CD4-positive, alpha-beta T cell treated with Interleukin-17A for 1 hour (primary cell): ENCODE measurements at regions not wholly inside any gene's neighbourhood (a gene's known extent, or its start where the extent isn't known, plus 50 kb on each side); places are given as distances from the start of the nearest gene placed in this dataset.

Experiments used
- DNase-seq: peaks from one replicate; pipeline ENCODE4 v3.0.0-alpha.2; 2020

GRCh38 chr11:110912437-110912836, 200.2 kb upstream of the ARHGAP20 start:
- no peak for DNase-seq

DNA sequence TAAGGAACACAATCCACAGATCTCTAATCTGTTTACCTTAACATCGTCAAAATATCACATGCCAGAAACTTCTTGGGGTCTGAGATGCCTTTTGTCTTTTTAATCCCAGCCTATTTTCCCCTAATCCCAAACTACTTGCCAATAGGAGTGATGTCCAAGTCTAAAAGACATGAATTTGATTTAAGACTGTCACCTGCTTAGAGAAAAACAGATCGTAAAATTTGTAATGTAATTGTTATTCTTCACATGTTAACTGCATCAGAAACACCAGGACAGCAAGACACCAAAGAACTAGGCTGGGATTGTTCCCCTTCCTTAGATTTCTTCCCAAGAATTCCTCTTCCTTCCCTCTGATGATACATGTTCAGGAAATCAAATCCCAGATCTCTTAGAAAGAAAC, 198.1 kb upstream of the ARHGAP20 start:
- no peak for DNase-seq

DNA sequence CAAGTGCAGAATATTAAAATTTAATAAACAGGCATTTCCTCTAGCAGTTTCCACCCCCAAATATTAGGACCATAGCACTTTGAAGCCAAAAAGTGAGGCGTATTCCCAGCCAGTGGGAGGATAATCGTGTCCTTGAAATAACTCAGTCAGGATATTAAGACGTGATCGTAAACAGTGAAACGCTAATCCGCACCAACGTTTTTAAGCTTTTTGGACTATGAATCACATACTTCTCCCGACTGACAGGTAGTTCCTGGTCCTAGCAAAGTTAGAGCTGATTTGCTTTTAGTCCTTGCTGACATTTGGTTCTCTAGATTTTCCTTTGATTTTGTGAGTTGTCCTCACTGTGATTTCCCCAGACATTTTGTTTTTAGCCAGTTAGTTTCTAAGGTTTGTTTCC, 197.1 kb upstream of the ARHGAP20 start:
- DNase-seq: no peak

- no peak for DNase-seq
These were observed 196.3 kb upstream of the ARHGAP20 start for GRCh38 chr11:110908401-110909105.

DNA sequence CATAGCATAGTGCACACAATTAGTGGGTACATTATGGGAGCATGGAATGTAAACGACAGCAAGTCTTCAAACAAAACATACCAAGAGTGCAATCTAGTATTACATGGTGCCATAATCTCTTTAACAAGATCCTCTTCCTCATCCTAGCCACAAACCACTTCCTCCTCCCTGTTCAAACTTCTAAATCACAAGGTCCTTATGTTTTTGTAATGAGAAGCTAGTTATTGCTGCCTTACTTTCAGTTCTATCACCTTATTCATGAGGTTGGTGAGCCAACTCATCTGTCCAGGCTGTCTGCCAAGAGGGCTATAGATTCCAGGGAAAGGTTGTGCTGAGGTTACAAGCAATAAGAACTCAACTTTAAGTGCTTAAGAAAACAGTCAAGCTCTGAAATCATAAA, 195.4 kb upstream of the ARHGAP20 start:
- DNase-seq: peak; percentile 28

DNA sequence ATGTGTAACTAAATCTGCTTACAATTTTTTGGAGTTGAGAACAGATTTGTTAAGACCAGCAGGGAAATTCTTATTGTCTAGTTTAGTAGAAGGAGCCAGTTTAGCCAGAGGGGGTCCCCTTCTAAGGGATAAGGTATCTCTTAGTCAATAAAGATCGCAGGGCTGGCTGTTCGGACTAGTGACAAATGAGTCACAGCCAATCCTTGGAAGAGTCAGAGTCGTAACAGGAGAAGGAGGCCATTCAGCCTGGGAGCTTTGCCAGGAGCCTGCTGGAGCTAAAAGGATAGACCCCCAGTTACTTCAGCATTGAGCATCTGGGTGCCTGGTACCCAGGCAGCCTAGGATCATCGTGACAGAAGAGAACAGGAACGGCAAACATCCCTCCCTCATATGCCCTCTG, 191.6 kb upstream of the ARHGAP20 start:
- DNase-seq: no peak

- DNase-seq: no peak
These were observed 191.1 kb upstream of the ARHGAP20 start for GRCh38 chr11:110903378-110903777.

DNA sequence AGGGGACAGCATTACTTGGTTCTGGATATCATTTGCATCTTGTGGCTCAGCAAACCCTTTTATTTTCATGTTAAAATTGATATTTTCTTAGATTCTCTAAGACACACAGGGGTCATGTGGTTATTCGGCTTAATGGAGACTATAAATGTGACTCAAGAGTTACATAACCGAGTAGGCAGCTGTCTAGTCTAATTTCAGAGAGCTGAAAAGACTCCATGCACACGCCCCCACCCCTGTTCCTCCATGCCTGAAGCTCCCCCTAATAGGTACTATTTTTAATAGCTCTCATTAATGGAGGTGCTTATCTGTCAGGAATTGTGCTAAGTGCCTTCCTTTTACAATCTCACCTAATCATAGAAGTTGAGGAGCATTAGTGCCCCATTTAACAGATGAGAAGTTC, 189.2 kb upstream of the ARHGAP20 start:
- no peak for DNase-seq

- no peak for DNase-seq
These were observed 188.2 kb upstream of the ARHGAP20 start for GRCh38 chr11:110900426-110900825.

GRCh38 chr11:110897035-110897434, 184.8 kb upstream of the ARHGAP20 start:
- no peak for DNase-seq

DNA sequence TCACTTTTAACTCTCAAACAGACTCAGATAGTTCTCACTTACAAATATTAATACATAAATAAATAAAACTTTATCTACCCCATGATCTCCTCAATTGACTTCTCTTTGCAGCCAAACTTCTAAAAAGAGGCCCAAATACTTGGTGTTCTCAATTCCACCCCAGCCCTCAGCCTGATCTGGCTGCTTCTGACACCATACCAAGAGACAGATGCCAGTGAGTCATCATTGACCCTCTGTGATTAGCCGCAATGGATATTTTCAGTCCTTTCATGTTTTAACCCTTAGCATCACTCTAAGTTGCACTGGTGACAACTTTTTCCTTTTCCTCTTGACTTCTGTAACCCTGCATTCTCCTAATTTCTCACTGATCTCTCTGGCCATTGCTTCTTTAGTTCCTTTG, 184.1 kb upstream of the ARHGAP20 start:
- no peak for DNase-seq

DNA sequence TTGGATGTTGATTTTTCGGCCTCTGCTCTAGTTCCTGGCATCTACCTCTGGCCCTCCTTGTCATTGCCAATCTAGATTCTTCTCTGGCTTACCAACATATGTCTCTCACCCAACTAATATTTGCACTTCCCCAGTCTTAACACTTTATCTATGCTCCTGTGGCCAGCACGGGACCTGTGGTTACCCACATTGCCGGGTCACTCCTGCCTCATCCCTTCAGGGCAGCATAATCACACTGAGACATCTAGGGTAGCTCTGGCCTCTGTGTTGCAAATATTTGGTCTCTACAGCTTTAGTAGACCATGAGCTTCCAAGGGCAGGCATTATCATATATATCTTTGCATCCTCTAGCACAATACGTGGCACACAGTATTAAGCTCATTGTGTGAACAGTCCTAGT, 182.0 kb upstream of the ARHGAP20 start:
- DNase-seq: no peak

DNA sequence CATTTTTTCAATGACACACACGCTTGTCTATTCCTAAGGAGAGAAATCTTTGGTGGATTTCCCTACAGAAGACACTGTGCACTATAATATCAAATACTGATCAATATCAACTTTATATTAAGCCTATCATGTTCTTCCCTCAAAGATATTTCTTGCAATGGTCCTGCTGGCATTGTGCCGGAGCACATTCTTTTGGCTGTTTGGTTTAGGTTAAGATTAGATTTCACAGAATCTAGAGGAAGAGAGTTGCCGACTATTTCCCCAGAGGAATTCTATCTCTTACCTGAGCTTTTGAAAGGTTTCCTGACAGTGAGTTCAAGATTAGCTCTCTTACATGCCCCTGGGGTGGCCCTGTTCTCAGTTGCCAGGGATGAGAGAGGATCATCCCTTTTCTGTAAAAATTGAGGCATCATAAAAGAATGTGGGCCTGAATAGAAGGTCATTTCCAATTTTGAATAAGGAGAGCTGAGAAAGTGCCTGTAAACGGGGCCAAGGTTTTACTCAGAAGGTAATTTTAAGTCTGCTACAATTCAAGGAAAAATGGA, 180.6 kb upstream of the ARHGAP20 start:
- DNase-seq: no peak

GRCh38 chr11:110891411-110891810, 179.2 kb upstream of the ARHGAP20 start:
- DNase-seq: no peak

GRCh38 chr11:110890995-110891394, 178.8 kb upstream of the ARHGAP20 start:
- DNase-seq: no peak

DNA sequence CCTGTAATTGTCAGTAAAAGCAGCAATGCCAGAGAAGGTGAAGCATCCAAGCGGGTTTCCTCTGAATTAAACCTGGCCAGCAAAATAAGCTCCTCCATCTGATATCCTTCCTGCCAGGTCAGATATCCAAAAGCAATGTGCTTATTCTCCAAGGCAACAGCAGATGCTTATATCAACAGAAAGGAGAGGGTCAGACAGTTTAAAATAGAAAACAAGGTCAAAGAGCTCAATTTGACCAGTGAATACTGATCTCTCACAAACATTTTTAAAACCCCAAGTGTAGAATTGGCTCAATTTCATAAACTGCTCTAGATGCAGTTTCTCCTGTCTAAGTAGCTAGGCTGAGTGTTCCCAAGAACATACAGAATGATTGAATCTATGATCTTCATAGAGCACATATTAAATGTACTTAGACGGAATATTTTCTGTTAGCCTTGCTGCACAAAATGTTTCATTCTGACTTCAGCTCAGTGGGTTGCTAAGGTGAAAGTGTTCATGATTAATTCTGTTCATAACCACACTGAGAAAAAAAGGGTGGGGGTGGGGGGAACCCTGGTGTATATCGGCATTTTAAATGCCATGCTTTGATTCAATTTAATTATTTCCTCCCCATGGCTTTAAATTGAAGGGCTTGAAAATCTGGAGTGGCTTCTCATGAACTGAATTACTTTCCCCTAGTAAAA, 174.2 kb upstream of the ARHGAP20 start:
- no peak for DNase-seq

DNA sequence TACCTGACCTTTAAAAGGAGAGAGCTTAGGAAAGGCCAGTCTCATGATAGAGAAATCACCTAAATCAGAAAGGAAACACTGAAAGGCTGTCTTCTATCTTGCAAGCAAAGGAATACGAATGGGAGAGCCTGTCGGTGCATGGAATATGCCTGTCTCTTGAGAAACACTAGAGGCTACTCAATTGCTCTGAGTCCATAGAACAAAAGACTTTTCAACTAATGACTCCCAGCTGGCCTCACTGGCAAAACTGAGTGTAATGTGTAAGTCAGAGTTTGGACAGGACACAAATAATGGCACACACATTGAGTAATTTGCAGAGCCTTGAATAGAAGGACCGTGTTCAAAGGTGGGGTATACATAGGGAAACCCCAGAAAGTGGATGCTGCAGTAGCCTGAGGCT, 171.0 kb upstream of the ARHGAP20 start:
- no peak for DNase-seq

- DNase-seq: no peak
These were observed 166.3 kb upstream of the ARHGAP20 start for GRCh38 chr11:110878513-110878912.

GRCh38 chr11:110874437-110875030, 162.3 kb upstream of the ARHGAP20 start:
- DNase-seq: no peak

GRCh38 chr11:110873975-110874374, 161.7 kb upstream of the ARHGAP20 start:
- DNase-seq: no peak

- DNase-seq: no peak
These were observed 158.7 kb upstream of the ARHGAP20 start for GRCh38 chr11:110870816-110871522.

DNA sequence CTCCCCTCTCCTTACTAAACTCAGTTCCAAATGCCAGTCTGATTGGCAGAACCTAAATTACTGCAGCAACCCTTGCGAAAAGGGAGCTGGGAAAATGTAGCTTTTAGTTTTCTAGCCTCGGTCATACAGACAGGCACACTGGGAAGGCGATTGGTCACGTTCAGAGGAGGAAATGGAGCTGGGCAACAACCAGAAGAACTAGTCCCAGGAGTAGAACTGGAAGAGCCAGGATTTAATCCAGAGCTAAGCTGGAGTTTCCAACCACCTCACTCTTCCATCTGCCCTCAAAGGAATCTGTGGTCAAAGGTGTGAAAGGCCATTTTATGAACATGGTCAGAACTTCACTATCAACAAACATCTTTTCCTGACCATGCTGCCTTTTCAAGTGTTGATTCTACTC, 155.7 kb upstream of the ARHGAP20 start:
- no peak for DNase-seq

DNA sequence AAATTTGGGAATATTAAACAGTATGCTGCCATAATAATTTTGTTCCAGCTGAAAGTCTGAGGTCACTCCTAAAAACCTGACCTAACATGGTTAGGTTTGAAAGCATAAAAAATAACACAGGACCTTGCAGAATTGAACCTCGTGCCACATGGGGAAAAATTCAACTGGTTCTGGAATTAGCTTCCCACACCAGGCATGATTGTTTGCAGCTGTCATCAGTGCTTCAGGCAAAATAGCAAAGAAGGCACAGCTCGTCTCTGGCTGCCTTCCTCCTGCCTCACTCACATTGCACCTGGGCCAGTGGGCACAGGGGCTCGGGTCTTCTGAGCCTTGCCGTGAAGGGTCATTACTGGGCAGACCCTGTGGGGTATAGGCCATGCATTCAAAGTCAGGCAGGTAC, 153.8 kb upstream of the ARHGAP20 start:
- DNase-seq: no peak

- DNase-seq: no peak
These were observed 150.2 kb upstream of the ARHGAP20 start for GRCh38 chr11:110862407-110862806.
